Fibroblast of villous mesenchyme (primary cell): ENCODE measurements at regions not wholly inside any gene's neighbourhood (a gene's known extent, or its start where the extent isn't known, plus 50 kb on each side); places are given as distances from the start of the nearest gene placed in this dataset.
A peak's percentile ranks its signal among the peaks of the same experiment; 100 is the strongest.

Experiments used
- DNase-seq: peaks from one replicate; pipeline ENCODE4 v3.0.0-alpha.2; 2010; ENCODE audit warnings: low read depth
- H3K4me3 ChIP-seq: 2 replicates; pipeline ENCODE4 v1.5.1; 2011; ENCODE audit warnings: low read depth, mild to moderate bottlenecking, low read length
- CTCF ChIP-seq: IDR thresholded peaks from 2 replicates; pipeline ENCODE4 v1.5.1; 2012; ENCODE audit warnings: low read depth, mild to moderate bottlenecking, low read length; ENCODE audit not compliant: insufficient read depth

GRCh38 chr15:70158309-70159000, 60.7 kb upstream of the TLE3 start:
- DNase-seq = no peak
- H3K4me3 ChIP-seq = no peak overlapping the region
- TF ChIP-seq CTCF = no peak

DNA sequence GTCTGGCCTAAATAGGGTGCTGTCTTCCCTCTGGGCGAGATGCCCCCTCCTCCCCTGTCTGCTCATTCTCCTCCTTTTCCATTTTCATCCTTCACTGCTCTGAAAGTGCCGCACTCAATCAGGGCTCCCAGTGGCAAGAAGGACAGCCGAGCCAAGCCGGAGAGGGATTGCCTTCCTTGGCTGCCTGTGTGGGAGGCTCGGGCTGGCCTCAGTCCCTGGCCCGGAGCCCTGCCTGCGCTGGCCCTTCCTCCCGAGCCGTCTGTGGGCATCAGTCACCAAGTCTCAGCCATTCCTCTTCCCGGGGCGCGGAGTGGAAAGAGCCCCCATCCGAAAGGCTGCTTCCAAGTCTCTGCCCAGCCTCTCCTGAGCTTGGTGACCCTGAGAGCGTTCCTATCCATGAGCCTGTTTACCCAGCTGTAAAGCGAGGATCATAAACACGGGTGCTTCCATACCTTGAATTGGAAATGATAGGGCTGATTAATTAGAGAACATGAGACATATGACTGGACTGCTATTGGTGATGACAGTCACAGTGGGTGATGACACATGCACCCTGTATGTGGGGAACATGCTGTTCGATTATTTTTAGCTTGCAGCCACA, 59.1 kb upstream of the TLE3 start:
- no peak for DNase-seq
- no peak overlapping the region for H3K4me3 ChIP-seq
- TF ChIP-seq CTCF = no peak

DNA sequence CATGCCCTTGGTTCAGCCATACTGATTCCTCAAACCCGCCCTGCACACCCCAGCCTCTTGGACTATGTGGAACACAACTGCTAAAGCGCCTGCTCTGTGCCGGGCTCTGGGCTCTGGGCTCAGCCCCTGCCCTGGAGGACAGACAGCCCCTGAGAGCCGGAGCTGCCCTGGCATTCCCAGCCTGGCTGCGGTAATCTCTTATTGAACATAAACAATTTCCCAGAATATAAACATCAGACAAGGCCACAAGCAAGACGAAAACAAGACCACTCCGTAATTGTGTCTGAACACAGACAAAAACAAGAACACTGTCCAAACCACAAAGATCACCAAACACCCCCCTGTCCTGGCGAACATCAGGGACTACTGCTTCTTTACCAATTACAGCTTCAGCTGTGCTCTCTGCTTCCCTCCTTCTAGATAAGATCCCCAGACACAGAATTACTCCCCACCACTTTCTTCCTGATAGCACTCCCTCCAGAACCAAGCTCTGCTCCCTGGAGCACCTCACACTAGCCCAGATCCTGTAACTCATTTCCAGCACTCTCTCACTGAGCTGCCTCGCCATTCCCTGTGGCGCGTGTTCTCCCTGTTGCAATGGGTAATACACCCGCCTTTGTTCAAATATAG, 57.1 kb upstream of the TLE3 start:
- no peak for TF ChIP-seq CTCF
- peak; percentile 99 for DNase-seq
- no peak overlapping the region for H3K4me3 ChIP-seq

- TF ChIP-seq CTCF = no peak
- DNase-seq = peak; percentile 98
- no peak overlapping the region for H3K4me3 ChIP-seq
Measured at GRCh38 chr15:70153921-70154717, 56.4 kb upstream of the TLE3 start.

- H3K4me3 ChIP-seq = no peak overlapping the region
- no peak for TF ChIP-seq CTCF
- no peak for DNase-seq
Measured at GRCh38 chr15:70152070-70152480, 54.4 kb upstream of the TLE3 start.

GRCh38 chr15:70151462-70151861, 53.7 kb upstream of the TLE3 start:
- no peak for DNase-seq
- H3K4me3 ChIP-seq = no peak overlapping the region
- TF ChIP-seq CTCF = no peak
